ENCODE measurements at regions not wholly inside any gene's neighbourhood (a gene's known extent, or its start where the extent isn't known, plus 50 kb on each side); places are given as distances from the start of the nearest gene placed in this dataset.
"Not testable (repeated sequence)": the region's sequence is repeated elsewhere in the genome, so short reads cannot be mapped to it uniquely, and the experiment has no call there.

DNA sequence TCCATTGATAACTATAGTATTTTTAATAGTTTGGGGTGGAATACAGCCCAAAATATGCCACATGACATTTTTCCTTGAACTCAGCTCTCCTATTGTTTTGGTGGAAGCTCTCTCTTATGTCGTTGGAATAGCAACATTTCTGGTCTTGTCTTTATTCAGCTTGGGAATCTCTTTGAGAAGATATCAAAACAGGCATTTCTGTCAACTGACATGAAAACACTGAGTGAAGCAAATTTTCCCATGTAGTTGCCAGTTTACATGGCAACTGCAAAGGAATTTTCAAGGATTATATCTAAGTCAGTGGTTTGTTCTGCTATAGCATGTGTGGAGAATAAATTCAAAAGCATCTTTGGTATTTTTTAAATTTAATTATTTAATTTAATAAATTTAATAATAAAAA, 863.5 kb upstream of the CDH8 start:
- no peak for DNase-seq (ENCODE audit: low read depth)

DNA sequence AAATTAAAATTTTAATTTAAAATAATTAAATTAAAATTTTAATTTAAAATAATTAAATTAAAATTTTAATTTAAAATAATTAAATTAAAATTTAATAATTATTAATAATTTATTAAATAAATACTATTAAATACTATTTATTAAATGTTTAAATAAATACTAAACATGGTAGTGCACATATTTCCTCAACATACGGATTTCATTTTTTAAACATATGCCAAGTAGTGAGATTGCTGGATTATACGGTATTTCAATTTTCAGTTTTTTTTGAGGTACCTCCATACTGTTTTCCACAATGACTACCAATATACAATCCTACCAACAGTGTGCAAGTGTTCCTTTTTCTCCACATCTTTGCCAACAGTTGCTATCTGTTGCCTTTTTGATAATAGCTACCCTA, 852.9 kb upstream of the CDH8 start:
- no peak for DNase-seq (ENCODE audit: low read depth)

DNA sequence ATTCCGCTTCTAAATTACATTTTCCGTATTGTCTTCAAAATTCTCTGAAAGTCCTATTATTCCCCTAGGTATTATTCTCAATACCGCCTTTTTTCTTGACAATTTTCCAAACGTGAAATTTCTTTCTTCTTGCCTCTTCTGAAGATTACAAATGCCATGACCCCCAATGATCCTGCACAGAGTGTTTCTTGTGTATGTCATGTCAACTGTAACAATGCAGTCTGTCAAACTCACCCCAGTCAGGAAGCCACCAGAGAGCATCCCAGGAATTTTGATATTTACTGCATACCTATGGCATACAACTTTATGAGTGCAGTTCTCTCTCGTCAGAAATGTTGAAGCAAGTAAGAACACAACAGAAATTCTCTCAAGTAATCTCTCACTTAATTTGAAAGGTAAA, 847.3 kb upstream of the CDH8 start:
- DNase-seq (ENCODE audit: low read depth) = no peak

DNA sequence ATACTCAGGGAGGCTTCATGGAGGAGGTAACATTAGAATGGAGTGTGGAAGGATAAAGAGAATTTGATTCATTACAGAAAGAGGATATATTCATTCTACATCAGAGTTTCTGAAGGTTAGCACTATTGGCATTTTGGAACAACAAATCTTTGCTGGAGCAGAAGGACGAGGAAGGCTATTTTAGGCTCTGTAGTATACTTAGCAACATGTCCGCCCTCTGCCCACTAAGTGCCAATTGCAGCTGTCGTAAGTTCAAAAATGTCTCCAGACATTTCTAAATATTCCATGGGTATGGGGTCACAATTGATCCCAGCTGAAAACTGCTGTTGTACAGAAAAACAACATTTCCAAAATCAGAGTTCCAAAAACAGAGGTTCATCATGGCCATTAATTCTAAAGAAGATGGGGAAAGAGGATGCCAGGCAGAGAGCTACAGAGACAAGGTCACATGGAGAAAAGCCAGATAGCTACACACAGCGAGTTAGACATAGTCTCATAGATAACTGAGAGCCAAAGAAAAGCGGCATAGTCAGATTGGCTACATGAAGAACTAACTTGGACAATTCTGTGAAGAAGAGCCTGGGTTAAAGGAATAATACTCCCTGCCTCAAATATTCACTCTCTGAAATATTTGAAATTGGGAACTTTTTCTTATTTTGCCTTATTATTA, 846.4 kb upstream of the CDH8 start:
- no peak for DNase-seq (ENCODE audit: low read depth)

DNA sequence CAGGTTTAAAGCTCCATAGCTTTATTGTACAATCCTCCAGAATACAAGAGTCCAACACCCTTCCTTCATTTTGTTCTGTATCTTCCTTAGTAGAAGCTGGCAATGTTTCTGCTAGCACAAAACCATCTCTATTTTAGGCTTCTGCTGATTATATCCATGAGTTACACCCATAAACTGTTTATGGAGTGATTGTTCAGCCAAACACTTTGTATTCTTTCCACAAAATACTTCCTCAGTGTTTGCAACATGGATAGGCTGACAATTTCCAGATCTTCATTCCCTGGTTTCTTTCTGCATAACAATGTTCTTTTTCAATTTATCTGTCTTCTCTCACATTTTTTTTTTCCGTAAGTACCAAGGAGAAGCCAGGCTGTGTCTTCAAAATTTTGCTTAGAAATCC, 839.9 kb upstream of the CDH8 start:
- no peak for DNase-seq (ENCODE audit: low read depth)

DNA sequence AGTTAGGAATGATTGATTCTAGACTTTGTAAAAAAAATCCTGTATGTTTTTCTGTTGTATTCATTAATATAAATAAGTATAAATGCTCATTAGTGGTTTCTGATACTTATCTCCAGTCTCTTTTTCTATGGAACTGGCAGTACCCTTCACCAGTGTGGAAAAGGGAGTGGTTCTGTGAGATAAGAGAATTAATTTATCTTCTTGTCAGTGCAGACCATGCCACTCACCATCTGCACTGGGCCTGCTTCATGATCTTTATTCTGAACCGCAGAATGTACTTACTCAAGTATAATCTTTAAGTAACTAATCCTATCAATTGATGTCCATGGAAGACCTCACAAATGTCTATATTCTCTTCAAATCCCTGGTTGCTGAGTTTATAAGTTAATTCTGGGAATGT, 836.1 kb upstream of the CDH8 start:
- DNase-seq (ENCODE audit: low read depth) = no peak

DNA sequence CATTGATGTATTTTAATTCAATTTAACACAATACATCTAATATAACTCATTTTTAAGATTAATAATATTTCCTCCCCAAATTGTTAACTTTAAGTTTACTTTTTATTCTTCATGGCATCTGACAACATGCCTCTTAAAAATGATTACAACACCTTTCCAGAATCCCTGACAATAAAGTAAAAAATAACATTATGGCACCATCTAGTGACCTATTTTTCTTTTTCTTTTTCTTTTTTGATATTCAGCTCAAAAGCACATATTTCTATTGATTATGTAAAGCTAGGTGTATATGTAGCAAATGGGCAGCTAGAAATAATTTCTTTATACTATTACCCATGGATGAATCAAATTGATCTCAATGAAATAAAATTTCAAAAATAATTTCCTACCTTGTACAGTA, 834.3 kb upstream of the CDH8 start:
- no peak for DNase-seq (ENCODE audit: low read depth)

DNA sequence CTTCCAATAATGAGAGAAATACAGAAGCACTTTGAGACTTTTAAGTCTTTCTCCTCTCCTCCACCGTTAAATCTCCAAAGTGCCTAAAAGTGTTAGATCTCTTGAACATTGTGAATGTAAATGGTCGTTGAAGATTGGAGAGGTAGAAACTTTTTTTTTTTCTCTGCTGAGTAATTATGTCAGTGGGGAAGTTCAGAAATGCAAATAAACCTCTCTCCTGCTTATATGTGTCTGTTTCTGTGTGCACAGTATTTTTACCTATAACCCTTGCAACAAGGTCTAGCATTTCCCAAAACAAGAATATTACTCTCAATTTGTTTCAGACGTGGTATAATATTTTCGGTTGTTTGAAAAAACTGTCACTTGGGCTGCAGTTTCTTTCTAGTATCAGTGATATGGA, 833.6 kb upstream of the CDH8 start:
- no peak for DNase-seq (ENCODE audit: low read depth)

DNA sequence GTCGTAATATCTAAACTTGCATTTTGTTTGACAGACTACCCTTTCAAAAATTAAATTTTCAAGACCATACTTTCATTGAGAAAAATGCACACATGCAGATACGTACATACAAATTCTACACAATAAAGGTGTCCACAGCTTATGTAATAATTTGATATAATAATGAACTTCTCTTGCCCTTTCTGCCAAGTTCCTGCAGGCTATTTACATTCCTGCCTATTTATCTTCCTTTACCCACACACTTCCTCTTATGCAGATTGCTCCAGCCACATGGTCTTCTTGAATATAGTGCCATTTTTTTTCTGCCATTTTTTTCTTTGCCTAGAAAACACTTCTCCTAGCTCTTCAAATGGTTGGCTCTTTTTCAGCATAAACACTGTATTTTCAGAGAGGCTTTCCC, 826.9 kb upstream of the CDH8 start:
- DNase-seq (ENCODE audit: low read depth) = no peak

DNA sequence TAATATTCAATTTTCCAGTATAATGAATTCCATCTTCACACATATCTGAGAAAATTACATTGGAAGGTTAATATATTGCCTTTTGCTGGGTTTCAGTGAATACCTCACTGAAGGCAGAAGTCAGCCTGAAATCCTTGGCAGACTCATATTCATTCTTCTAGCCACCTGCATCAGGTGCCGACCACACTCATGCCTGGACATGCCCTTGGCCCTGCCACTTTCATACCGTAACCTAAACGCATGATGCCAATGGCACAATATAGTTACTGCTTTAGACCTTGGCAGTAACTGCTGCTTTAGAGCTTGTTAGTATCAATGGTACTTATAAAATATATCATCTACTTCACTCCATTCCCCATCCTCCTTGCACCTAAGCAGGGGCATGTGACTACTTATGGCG, 817.6 kb upstream of the CDH8 start:
- no peak for DNase-seq (ENCODE audit: low read depth)

DNA sequence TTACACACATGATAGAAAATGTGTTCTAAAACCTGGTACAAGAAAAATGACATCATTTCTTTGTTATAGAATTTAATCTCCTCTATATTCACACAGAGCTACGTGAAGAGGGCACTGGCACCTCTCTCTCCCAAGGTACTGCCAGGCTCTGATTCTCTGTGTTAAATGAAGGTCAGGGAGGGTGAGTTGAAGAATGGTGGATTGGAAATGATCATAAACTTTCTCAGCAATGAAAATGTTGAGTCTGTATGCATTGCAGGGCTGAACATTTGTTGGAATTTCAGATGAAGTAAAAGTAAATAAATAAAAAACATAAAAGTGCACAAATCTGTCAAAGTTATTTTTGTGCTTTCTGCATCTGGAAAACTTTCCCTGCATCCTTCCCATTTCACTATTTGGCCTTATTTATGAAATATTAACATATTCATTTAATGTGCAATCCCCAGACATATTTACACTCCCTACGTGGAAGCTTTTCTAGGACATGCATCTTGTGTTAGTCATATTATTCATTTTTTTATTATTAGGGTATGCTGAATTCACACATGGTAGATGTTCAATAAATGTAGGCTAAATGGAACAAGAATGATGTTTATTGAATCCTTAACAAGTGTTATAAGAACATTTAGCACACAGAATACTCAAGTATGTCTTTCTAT, 810.3 kb upstream of the CDH8 start:
- DNase-seq (ENCODE audit: low read depth) = no peak

DNA sequence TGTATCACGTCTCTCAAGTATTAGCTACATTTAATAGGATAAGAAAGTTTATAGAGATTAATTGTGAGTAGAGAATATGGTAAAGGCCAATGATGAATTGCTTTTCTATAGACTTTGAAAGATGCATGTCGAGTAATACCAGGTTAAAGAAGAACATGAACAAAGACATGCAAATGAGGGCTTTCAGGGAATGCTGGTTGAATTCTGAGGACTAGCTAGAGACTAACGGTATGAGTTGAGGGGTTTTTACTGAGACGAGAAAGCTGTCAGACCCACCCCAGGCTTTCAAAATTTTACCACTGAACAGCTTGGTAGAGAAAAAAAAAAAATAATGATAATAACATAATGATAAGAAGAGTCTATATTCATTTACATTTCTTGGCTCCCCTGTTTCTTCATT, 796.0 kb upstream of the CDH8 start:
- DNase-seq (ENCODE audit: low read depth) = no peak

DNA sequence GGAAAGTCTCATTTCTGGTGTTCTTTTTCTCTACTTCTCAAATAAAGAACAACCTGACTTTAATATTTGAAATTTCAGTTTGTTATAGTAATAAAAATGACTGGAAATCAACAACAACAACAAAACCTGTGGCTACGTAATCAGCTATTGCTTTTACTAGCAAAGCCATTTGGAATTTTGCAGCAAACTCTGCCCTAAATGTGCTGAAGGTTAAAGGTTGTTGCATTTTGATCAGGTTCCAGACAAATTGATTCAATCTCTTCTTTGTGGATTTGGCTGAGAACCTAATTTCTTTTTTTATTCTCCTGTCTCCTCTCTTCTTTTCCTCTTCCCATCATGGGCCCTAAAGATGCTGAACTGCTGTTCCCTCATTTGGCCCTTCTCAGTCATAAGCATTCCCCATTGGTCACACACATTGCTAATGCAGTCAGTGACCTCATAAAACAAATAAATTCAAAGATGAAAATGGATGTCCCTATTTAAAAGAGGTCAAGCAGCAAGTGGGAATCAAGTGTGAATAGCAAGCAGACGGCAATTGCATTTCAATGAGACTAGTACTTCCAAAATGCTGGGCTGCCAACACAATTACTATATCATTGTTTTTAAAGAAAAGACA, 795.1 kb upstream of the CDH8 start:
- DNase-seq (ENCODE audit: low read depth) = no peak

DNA sequence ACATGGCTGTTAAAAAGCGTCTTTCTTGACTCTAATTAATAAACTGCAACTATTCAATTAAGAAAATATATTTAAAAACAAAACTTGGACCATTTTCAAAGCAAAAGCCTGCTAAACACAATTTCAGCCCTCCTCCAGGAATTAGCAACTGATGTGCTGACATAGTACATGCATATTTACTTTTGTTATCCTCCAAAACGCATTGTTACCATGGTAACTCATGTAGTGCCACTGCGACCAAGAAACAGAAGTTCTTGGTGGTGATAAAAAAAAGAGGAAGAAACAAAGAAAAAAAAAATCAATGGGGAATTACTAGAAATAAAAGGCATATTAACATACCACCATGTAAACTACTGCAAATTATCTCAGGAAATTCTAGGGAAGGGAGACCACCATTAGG, 793.4 kb upstream of the CDH8 start:
- DNase-seq (ENCODE audit: low read depth) = no peak

DNA sequence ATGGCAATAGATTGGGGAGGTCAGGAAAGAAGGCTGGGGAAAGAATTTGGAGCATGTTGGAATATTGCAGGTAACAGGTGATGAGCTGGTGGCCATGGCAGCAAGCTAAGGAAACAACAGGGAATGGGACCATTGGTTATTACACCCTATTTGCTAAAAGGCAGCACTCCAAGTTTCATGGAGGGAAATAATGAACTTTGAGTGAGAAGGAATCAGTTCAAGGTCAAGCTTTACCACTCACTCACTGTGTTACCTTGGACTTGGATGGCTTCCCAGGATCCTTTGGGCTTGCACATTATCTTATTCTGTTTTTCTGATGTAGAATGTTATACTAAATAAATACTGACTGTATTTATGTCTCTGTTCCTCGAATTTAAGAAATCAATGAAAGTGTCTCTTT, 792.8 kb upstream of the CDH8 start:
- no peak for DNase-seq (ENCODE audit: low read depth)

DNA sequence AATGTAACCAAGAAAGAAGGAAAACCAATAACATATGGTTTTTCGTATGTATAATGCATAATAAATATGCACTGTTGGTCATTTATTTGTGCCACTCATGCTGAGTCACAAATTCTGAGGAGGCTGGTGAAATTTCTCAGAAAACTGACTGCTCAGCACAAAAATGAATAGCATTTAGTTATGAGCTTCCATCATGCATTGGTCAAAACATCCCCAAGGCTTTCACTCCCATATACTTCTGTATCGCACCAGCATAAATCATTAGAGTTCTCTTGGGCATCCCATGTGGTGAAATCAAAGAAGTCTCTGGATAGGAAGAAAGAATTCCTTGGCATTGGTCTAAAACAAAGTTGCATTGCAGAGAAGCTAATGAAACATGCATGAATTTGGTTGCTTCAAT, 785.6 kb upstream of the CDH8 start:
- no peak for DNase-seq (ENCODE audit: low read depth)

DNA sequence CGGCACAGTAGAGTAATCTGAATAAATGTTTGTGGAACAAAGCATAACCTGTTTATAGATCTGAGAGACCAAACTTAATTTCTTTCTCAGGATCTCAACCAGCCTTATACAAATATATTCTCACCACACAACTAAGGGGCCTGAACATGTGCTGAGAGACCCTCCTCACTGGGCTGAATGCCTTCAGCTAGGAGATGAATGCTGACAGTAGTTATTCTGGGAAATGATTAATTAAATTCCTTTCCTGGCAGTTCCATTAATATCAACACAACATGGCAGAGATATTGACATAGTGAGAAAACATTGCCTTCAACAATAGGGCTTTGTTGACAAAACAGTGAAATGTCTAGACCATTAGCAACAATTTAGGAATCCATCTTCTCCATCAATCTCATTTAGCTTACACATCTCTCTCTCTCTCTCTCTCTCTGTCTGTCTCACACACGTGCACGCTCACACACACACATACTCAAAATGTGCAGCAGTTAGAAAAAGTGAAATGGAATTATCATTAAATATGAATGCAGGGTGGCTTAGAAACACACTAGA, 780.8 kb upstream of the CDH8 start:
- DNase-seq (ENCODE audit: low read depth) = no peak

DNA sequence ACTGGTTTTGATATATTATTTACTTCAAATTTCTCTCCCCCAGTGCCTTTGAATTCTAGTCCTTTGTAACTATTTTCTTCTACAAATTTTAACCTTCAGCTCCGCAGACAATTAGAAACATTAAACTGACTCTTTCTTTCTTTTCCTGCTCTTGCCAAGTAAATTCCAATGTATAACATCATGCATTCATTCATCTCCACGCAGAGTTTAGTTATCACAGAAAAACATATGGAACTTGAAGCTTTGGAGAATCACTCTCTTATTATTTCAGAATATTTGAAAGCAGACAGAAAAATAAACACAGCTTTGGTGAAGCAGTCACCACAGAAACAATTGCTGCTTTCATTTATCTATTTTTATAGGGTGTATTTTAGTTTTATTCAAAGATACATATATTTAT, 778.7 kb upstream of the CDH8 start:
- DNase-seq (ENCODE audit: low read depth) = no peak

DNA sequence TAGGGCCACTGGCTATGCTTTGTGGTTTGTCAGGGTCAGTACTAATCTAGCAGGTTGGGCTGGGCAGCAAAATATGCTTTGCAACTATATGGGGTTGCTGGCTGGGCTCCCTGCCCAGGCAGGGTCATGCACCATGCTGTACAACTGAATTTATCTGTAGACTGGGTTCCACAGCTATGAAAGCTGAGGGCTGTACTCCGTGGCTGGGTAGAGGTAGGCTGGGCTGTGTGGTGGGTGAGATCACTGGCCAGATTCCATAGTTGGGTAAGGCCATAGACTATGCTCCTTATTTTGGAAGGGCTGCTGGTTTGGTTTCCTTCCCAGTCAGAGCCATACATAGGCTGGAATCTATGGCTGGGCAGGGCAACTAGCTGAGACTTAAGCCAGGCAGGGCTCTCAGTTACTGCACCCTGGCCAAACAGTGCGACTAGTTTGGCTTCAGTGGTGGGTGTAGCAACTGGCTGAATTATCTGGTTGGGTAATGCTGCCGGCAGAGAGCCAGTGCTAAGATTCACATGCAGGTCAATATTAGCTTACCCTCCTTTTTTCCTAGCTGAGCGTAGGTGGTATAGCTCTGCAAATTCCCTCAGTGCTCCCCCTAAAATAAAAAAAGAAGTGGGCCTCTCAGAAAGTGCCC, 769.1 kb upstream of the CDH8 start:
- DNase-seq (ENCODE audit: low read depth) = no peak

DNA sequence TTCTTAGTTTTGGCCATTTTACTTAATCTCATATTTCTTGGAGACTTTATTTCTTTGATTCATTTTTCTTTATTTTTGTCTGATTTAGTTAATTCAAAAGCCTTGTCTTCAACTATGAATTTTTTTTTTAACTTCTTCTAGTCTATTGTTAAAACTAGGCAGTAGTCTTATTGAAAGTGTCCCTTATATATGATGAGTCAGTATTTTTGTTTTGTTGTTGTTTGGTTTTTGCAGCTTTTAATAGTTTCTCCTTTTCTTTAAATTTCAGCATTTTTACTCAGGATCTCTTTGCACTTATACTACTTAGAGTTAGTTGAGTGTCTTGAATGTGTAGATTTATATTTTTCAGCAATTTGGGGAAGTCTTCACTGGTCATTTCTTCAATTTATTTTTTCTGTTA, 758.5 kb upstream of the CDH8 start:
- no peak for DNase-seq (ENCODE audit: low read depth)

DNA sequence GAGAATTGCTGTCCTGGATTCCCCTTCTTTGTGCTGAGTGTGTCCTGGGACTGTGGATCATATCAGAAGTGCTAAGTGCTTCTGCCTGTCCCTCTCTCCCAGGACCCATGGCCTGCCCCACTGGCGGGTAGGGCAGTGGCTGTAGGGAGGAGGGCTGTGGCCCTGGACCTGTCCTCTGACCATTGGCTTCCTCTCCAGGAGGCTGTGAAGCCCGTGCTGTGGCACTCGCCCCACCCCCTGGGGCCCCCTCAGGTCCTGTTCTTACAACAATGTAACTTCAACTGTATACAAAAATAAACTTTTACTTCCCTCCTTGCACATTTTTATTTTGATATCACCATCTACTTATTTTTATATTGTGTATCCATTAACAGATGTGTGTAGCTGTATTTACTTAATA, 743.8 kb upstream of the CDH8 start:
- DNase-seq (ENCODE audit: low read depth) = not testable (repeated sequence)

DNA sequence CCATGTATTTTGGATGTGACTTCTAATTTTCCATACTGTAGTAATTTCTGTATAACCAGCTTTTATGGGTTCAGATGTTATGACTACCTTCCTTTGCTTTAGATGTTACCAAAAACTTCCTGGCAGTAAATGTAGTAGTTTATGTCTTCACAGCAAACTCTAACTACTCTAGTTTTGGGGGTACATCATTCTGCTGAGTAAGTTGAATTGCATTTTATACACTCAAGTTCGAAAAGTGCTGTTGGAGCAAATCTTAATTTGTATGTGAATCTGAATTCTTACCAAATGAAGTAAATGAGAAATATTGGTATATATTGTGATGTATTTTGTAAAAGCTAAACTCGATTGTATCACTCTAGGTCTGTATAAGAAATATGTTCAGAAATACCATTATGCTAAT, 728.3 kb upstream of the CDH8 start:
- DNase-seq (ENCODE audit: low read depth) = no peak

DNA sequence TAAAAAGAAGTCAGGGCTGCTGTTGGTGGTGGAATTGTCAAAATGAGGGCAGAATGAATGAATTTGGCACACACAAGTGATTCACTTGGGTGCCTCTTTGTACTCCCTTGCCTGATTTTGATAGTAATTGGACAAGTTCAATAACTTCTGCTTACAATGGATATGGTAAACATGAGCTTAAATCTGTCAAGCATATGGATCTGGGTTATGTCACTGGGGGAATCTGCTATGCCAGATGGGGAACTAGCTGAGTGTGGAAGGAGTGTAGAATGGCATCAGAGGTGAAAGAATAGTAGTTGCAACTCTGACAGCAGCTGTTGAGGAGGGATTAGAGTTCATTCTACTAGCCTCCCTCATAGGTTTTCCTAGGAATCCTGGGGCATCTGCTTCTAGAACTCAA, 724.2 kb upstream of the CDH8 start:
- no peak for DNase-seq (ENCODE audit: low read depth)
